Left forelimb (tissue), 1 donor: ENCODE measurements at regions not wholly inside any gene's neighbourhood (a gene's known extent, or its start where the extent isn't known, plus 50 kb on each side); places are given as distances from the start of the nearest gene placed in this dataset.

Experiments used
- DNase-seq: peaks from one replicate; pipeline ENCODE4 v3.0.0-alpha.2; 2018; ENCODE audit warnings: low spot score

DNA sequence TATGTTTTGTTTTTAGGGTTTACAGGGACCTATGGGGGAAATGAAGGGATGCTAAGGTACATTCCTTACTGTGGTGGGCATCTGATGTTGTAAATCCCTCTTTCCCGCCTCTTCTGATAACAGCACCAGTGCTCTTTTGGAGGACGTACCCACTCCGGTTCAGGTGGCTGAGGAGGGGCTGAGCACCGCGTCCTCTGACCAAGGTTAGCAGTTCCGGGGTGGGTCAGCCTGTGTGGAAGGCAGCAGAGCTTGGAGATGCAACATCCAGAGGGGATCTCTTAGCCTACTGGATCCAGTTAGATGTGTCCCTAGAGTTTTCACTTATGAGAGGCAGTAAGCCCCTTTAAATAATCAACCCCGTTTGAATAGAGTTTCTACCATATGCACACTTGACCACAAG, 135.3 kb upstream of the KCNG1 start:
- no peak for DNase-seq

DNA sequence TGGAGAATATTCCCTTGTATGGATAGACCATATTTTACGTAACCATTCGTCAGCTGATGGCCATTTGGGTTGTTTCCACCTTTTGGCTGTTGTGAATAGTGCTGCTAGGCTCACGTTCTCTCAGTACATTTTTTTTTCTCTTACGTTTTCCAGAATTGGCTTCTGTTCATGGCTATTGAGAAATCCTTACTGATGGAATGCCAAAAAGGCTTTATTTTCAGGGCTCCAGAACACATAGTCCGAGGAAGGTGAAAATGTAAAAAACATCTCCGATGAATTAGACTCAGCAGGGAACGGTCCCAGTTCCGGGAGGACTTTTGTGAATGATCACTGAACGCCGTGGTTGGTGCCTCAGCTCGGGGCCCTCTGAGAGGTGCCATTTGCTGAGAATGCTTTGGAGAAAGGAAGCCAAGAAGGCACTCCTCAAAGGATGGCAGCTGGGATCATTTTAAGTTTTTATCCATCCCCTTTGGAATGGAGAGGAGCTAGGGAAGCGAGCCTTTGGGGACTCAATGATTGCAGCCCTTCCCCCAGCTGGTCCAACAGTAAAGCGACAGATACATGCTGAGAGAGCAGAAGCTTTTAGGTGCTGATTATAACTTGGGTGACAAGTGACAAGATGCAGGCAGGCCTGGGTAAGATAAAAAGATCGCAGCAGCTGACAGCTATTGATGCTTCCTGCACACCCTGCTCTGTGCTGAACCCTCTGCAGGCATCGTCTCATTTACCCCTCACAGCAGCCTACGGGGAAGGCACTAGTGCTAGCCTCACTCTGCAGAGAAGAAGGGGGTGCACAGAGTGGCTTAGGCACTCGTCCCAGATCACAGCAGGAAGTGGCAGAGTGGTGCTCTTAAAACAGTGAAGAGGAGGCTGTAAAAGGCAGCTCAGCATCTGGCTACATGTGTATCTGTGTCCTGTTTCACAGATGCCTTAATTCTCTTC, 133.4 kb upstream of the KCNG1 start:
- DNase-seq = no peak

DNA sequence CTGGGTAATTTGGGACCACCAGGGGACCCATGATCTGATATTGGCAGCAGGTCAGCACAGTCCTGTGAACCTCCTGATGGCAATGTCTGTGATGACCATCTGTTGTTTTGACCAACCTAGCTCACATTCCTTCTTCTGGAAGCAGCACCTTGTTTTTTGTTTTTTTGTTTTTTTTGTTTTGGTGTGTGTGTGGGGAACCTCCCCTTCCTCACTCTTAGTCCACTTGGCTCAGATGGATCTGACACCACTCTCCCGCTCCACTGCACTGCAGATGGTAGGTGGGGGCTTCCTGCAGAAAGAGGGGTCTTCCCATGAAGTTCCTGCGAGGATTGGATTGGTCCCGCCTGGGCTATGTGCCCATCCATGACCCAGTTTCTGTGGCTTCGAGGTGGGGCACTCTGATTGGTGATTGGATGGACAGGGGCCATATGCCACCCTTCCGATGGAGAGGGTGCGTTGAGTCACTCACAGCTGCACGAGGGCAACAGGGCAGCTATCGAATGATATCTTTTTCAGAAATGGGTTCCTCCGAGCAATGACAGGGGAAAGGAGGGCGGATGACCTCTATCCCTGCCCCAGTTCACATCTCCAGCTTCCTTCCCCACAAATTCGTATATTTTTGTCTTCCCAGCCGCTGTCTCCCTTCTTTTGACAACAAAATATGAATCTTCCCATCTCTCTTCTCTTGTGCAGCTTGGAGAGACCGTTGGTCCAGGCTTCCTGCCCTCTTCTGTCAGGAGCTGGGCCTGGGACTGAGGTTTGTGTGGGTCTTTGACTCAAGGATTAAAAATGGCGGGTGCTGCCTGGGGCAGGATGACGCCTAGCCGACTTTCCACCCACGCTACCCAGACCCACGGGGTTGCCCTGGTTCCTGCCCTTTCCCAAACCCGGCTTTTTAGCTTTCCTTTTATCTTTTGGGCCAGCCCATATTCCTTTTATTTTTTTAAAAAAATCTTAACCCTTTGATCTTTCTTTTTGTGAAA, 132.1 kb upstream of the KCNG1 start:
- no peak for DNase-seq

DNA sequence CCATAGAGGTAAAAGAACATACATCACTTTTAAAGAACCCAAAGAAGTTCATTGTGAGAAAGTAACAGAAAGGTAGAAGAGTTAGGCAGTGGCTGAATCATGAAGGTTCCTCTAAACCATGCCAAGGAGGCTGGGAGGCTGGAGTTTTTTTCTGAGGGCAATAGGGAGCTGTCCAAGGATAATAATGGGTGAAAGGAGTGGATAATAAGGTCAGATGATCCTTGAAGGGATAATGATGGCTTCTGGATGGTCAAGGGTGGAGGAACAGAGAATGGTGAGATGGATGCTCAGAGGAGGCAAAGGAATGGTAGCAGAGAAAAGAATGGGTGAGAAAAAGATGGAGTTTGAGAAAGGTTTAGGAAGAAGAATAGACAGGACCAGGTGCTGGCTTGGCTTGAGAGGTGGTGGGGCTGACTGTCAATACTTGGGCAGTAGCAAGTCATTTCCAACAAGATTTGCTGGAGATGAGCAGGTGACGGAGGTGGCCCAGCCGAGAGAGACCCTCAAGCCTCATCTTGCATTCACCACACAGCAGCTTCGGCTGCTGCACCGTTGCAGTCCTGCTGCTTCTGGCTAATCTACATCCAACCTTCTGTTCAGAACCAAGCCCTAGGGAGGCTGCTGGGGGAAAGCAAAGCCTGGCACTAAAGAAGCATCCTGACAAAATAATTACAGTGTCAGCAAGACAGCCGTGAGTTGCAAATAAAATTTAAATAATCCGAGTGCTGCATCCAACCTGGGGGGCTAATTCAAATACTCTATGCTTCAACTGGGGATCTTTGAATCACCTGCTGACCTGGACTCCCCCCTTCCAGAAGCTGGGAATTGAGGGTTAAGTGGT, 131.2 kb upstream of the KCNG1 start:
- no peak for DNase-seq

DNA sequence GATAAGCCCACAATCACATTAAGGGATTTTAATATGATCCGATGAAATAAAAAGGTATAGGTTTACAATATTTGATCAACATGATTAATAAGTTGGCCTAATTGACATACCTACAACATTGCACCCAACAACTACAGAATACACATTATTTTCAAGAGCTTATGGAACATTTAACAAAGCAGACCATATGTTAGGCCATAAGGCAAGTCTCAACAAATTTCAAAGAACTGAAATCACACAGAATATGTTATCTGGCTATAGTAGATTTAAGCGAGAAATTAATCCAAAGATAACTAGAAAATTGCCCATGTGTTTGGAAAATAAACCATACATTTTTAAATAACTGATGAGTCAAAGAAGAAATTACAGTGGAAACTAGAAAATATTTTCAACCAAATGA, 126.0 kb upstream of the KCNG1 start:
- DNase-seq = no peak

DNA sequence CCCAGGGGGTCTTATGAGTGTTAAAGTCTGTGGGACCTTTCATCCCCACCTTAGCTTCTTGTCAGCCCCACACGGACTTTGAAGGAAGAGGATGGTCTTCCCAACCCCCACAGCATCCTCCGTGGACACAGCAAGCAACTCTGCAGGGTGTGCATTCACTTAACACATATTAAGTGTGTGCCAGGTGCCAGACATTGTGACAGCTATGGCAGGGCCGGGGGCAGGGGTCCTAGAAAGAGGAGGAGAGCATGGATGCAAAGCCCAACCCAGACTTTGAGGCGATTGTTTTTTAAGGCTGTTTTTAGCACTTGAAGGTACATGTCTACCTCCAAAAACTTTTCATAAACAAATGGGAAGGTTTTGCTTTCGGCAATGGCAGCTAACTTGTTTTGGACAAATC, 121.6 kb upstream of the KCNG1 start:
- no peak for DNase-seq

DNA sequence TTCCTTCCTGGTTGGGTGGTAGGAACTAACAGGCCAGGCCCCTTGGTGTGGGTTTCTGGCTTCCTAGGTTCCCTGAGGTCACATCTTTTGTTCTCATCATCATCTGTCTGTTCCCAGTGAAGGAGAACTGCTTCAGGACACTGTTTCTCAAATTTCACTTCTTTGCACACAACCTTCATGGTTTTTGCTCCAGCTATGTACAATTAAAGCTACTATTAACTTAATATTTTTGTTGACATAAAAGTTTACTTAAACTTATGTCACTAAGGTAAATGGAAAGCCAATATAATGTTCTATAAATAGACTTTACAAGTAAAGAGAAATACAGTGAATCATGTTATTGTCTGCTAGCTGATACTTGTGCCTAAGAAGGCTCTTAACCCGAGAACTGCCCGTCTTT, 120.7 kb upstream of the KCNG1 start:
- DNase-seq = no peak

DNA sequence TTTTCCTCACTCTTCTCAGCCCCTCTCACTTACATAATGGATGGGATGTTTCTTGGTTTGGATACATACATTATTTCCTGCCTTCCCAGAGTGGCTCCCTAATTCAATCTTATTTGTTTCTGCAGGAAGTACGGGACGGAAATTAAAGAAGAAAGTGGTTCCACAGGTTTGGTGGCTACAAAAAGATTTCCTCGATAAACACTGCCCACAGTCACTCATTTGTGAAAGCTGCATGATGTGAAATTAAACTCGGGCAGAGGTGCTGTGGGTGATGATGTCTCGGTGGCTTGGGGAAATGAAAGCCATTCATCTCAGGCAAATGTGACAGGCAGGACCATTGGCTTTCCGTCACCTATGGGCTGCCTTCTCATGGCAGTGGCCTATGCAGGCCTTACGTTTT, 119.5 kb upstream of the KCNG1 start:
- DNase-seq = no peak

DNA sequence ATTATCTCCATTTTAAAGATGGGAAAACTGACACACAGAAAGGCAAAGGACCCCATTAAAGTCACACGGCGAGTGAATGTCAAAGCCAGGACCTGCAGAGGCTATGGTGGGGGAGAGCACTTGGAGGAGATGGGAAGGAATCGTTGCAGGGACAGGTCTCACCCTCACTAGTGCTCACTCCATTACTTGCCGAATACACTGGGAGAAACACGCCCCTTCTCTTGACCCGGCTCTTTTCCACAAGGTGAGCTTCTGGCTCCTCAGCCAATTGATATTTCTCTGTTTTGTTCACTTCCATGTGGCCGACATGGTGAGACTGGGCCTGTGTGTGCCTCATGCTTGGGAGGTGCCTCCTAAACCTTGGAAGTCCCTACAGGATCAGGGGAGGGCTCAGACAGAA, 117.8 kb upstream of the KCNG1 start:
- peak; percentile 12 for DNase-seq

DNA sequence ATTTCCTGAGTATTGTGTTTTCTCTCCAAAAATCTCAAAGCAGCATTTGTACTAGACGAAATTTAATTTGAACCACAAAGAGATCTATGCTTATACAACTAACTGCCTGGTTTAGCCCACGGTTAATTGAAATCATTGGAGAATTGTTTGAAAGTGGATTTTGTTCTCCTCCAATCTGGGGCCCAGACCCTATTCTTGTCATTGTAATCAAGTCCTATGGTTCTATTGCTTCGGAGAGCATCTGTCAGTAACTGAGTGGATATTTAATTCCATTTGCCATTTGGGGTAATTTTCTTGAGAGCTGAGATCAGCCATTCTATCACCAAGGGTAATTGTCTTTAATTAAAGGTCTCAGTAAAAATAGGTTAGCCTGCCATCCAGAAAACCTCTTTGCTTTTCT, 117.0 kb upstream of the KCNG1 start:
- no peak for DNase-seq

DNA sequence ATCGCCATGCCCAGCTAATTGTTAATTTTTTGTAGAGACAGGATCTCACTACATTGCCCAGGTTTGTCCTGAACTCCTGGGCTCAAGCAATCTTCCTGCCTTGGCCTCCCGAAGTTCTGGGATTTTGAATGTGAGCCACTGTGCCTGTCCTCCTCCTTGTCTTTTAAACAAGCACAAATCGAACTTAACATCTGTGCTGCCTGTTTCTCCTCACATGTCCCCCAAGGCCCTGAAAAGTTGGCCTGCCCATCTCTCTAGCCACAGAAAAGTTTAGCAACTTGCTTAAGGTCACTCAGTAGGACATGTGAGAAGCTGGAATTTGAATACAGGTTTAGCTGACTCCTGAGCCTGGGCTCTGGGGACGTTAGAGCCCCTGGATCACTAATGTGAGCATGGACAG, 115.7 kb upstream of the KCNG1 start:
- no peak for DNase-seq

DNA sequence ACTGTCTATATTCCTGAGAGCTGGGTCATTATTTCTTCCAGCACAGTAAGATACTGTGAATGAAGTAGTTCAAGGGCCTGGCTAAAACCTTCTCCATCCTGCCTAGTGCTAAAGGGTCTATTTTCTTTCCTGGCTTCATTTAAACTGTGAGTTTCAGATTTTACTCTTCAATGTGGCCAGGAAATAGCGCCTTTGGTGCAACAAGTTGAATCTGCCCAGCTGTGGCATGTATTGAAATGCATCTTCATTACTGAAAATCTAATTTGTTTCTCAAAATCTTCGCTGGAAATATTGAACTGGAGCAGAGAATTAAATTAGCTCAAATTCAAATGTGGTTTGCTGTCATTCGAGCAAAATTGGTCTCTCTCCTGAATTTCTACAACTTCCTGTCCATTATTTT, 114.6 kb upstream of the KCNG1 start:
- no peak for DNase-seq

DNA sequence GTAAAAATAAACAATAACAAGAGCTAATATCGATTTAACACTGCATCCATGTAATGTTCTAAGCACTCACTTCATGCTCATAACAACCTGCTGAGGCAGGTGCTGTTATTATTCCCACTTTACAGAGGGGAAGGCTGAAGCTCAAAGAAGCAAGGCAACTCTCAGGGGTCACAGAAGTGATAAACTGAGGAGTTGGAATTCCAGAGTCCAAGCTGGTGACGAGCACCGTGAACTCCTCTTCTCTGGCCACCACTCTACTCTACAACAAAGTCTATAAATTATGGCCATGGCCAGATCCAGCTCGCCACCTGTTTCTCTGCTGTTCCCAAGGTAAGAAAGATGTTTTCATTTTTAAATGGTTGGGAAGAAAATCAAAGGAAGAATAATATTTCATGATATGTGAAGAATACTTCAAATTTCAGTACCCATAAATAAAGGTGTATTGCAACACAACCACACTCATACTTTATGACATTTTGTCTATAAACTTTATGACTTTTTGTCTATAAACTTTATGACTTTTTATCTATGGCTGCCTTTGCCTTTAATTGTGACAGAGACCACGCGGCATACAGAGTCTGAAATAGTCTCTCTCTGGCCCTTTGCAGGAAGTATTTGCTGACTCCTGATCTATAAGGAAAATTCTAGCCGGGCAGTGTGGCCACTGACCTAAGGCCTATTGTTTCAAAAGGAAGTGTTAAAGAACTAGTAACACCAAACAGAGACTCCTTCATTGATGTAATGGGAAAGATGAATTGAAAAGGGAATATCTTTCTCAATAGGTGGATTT, 113.2 kb upstream of the KCNG1 start:
- DNase-seq = peak; percentile 17

DNA sequence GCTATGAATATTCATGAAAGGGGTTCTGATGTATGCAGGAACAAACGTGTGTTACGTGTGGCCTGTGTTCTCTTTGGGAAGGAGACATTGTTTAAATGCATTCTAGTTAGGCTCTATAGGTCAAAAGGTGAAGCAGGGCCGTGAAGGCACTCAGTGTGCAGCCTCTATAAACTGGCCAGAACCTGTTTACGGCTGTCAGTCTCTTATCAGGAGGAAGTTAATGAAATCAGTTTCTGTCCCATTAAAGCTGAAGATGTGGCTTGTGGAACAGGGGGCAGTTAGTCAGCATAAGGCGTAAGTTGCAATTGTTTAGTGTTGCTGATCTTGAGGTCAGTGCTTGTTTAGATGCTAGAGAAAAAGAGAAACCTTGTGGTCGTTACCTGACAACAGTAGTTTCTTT, 111.5 kb upstream of the KCNG1 start:
- no peak for DNase-seq

DNA sequence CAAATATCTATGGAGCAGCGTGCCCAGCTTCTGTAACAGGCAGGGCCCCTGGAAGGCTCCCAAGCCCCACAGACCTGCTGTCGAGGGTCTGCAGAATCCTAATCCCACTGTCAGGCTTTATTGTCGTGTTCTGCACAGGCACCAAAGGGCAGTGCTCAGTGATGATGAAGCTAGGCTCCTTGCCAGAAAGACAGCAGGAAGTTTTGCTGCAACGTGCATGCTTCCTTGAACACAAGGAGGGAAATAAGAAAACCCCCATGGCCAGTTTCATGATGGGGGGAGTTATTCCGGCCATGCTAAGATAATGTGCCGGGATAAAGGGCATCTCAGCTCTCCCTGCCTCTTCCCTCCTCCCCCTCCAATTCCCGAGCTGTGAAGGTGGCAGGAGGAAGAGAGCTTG, 109.4 kb upstream of the KCNG1 start:
- DNase-seq = no peak

DNA sequence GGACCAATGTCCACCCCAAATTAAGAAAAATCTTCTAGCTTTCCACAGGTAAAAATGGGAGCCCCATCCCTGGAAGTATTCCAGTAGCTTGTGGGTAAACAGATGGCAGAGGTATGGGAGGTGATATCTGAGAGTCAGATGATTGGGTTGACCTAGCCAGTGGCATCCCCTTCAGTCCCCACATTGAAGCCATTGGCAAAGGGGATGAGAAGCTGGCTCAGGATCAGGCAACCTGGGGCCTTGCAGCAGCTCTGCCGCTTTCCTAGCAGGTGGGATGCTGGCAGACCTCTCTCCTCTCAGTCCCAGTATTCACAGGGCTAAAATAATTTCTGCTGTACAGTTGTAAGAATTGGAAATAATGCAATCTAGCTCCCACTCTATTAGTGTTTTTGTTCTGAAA, 108.9 kb upstream of the KCNG1 start:
- DNase-seq = no peak

DNA sequence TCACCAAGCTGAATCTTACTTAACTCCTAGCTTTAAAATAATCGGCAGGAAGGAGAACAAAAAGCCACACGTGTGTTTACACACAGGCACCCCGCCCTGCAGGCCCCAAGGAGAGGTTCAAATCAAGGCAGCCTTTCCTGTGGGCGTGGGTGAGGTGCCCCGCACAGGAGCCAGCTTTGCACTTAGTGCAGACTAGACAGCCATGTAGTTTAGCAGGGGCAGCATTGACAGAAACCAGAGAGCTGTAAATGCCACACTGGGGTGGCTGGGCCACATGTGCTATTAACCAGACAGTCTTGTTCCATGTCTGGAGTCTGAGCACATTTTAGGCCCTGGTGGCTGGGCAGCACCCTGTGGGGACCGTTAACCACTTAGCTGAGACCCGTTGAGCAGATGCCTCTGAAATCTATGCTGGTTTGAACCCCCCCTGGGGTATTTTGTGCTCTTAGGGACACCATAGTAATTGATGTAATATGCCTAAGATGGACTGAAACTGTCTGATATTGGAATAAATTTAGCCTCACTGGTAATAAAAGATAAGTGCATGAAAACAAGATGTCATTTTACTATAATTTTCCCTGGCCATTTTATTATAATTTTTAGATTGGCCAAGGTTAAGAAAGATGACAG, 106.4 kb upstream of the KCNG1 start:
- DNase-seq = no peak

DNA sequence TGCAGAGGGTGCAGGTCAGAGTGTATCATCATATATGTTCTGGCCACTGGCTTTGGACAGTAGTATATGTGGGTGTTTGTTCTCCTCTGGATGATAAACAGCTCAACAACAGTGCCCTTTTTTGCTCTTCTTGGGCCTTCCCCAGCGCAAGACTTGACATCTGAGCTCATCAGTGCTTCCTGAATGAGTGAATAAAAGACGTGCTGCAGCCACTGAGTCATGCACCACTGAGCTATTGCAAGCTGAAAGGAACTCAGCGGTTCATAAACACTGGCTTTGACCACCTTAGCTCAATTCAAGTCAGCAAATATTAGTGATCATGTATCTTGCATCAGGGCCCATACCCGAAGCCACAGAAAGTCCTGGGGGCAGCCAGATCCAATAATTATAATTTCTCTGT, 105.3 kb upstream of the KCNG1 start:
- DNase-seq = no peak

DNA sequence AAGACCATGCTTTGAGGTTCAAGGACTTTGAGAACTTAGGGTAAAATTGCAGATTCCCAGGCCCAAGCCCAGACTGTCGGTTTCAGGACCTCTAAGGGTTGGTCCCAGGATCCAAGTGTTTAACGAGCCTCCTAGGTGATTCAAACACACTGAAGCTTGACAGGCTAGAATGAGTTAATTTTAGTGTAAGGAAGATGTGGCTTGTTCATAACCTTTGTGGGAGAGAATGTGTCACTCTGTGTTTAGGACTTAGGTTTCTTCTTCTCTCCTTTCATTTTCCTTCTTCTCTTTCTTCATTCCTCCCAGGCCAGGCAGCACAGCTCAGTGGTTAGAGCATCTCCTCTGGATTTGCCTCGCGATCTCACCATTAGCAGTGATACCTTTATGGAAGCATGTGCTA, 104.8 kb upstream of the KCNG1 start:
- no peak for DNase-seq

DNA sequence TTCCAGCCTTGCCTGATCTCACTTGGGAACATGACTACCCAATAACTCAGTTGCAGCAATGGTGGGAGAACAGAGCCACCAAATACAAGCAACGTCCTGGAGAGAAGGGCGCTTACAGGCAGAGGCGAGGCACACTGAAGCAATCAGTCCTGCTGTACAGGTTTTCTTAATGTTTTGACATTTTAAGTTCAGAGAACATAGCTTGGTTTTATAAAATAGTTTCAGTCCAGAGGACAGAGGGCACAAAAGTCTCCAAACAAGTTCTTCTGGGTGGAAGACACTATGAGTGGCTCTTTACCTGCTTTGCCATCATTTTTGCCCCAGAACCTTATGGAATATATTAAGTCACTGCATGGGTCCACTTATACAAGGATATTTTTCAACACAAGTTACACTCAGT, 103.4 kb upstream of the KCNG1 start:
- no peak for DNase-seq

DNA sequence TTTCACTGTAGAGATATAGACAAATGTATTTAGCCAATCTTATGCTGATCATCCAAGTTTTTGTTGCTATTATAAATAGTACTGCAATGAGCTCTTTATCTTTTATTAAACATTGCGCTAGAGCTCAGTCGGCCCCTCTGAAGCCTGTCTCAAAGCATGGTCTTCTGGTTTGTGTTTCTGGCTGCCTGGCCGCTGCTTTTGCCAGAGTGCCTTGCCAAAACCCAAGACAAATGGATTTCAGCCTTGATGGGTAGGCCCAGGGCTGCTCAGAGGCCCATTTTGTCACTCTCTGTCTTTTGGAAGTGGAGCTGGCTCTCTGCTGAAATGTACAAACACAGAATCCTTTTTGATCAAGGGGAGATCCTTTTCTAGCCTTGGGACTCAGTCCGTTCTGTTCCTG, 102.9 kb upstream of the KCNG1 start:
- DNase-seq = no peak
